ENCODE measurements at regions not wholly inside any gene's neighbourhood (a gene's known extent, or its start where the extent isn't known, plus 50 kb on each side); places are given as distances from the start of the nearest gene placed in this dataset.

DNA sequence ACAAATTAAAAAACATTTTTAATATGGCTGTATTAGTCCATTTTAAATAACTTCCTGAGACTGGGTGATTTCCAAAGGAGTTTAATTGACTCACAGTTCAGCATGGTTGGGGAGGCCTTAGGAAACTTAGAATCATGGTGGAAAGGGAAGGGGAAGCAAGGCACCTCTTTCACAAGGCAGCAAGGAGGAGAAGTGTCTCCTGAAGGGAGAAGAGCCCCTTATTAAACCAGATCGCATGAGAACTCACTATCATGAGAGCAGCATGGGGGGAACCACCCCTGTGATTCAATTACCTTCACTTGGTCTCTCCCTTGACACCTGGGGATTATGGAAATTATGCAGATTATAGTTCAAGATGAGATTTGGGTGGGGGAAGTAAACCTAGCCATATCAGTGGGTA lies 488.6 kb downstream of the ETS1 start:
- no peak for TF ChIP-seq CTCF (IDR thresholded peaks at IDR 0.05)
- ATAC-seq (ENCODE audit: insufficient number of reproducible peaks, low FRiP score, low read depth): no peak
- no peak for DNase-seq (ENCODE audit: low spot score)

DNA sequence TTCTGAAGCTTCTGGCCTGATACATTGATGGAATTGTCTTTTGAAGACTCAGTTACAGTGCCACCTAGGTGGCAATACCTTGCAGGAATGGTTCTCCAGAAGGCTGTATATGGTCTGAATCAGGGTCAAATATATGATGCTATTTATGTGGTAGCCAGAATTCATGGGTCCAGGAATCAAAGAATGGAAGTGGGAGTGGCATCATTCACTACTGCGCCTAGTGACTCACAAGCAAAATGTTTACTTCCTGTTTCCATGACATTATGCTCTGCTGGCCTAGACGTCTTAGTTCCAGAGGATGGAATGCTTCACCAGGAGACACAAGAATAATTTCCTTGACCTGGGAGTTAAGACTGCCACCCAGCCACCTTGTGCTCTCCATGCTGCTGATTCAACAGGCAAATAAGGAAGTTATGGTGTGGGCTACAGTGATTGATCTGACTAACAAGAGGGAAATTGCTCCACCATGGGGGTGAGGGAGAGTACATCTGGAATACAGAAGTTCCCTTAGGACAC lies 491.8 kb downstream of the ETS1 start:
- peak overlapping the region in 1 of 2 donors; percentile 36 for H3K27ac ChIP-seq
- no peak for TF ChIP-seq CTCF (IDR thresholded peaks at IDR 0.05)
- H3K4me3 ChIP-seq: no peak overlapping the region
- no peaks in the 10 kb centered on the region for H3K27me3 ChIP-seq (replicated peaks; ENCODE audit: insufficient read depth)
- no peaks in the 10 kb centered on the region for H3K9me3 ChIP-seq
- DNase-seq (ENCODE audit: low spot score): no peak
- H3K4me1 ChIP-seq (ENCODE audit: control insufficient read depth in 1 of 2, low read depth in 2 of 2): no peaks in the 10 kb centered on the region
- no peaks in the 10 kb centered on the region for H3K36me3 ChIP-seq
- ATAC-seq (ENCODE audit: insufficient number of reproducible peaks, low FRiP score, low read depth): peak; percentile 88

More for the DNA sequence above, 488.6 kb downstream of the ETS1 start:
- no peak overlapping the region for H3K27ac ChIP-seq
- no peaks in the 10 kb centered on the region for H3K9me3 ChIP-seq
- H3K27me3 ChIP-seq (replicated peaks; ENCODE audit: insufficient read depth): no peaks in the 10 kb centered on the region
- H3K4me1 ChIP-seq (ENCODE audit: control insufficient read depth in 1 of 2, low read depth in 2 of 2): no peaks in the 10 kb centered on the region
- H3K36me3 ChIP-seq: no peaks in the 10 kb centered on the region
- H3K4me3 ChIP-seq: no peak overlapping the region

- ATAC-seq (ENCODE audit: insufficient number of reproducible peaks, low FRiP score, low read depth) (no peak), DNase-seq (ENCODE audit: low spot score) (no peak)
- Histone ChIP-seq H3K27me3 (replicated peaks; ENCODE audit: insufficient read depth) (no peaks in the 10 kb centered on the region), H3K36me3 (no peaks in the 10 kb centered on the region), H3K4me1 (ENCODE audit: control insufficient read depth in 1 of 2, low read depth in 2 of 2) (no peaks in the 10 kb centered on the region), H3K27ac (no peak overlapping the region), H3K4me3 (no peak overlapping the region), H3K9me3 (peaks cover 5% of the 10 kb centered on the region)
- TF ChIP-seq CTCF (IDR thresholded peaks at IDR 0.05): no peak
These were observed 493.7 kb downstream of the ETS1 start for GRCh38 chr11:128093689-128094088.

DNA sequence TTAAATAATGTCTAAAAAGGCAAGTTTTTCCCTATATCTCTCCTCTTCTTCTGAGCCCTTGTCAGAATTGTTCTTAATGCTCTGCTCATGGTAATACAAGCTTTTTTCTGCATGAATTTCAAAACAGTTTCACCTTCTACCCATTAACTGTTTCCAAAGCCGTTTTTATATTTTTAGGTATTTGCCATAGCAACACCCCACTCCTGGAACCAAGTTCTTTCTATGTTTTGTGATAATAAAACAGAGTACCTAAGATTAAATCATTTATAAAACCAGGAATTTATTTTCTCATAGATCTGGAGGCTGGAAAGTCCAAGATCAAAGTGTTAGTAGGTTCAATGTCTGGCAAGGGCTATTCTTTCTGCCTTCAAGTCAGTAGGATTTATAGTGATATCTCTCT lies 497.4 kb downstream of the ETS1 start:
- H3K36me3 ChIP-seq: no peaks in the 10 kb centered on the region
- no peak for DNase-seq (ENCODE audit: low spot score)
- no peak for ATAC-seq (ENCODE audit: insufficient number of reproducible peaks, low FRiP score, low read depth)
- TF ChIP-seq CTCF (IDR thresholded peaks at IDR 0.05): no peak
- peaks cover 5% of the 10 kb centered on the region for H3K9me3 ChIP-seq
- H3K27me3 ChIP-seq (replicated peaks; ENCODE audit: insufficient read depth): no peaks in the 10 kb centered on the region
- no peak overlapping the region for H3K4me3 ChIP-seq
- H3K27ac ChIP-seq: no peak overlapping the region
- no peaks in the 10 kb centered on the region for H3K4me1 ChIP-seq (ENCODE audit: control insufficient read depth in 1 of 2, low read depth in 2 of 2)

DNA sequence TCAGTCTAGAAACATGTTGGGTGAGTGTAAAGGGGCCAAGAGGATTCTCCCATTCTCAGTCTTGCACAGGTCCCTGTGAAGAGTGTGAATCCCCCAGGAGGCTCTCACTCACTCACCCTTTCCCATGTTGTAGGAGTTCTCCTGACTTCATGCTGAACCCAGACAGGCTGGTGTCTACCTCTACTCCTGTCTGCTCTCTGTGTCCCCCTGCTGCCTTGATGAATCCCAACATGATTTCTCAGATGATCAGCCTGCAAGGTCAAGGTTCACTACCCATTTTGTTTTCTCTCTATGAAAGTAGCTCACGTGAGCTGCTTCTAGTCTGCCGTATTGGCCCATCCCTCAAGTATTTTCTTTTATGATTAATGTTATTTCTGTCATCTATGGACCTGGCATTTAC lies 500.6 kb downstream of the ETS1 start:
- Histone ChIP-seq H3K9me3 (peaks cover 5% of the 10 kb centered on the region), H3K4me3 (no peak overlapping the region), H3K27me3 (replicated peaks; ENCODE audit: insufficient read depth) (no peaks in the 10 kb centered on the region), H3K27ac (no peak overlapping the region), H3K36me3 (no peaks in the 10 kb centered on the region), H3K4me1 (ENCODE audit: control insufficient read depth in 1 of 2, low read depth in 2 of 2) (no peaks in the 10 kb centered on the region)
- DNase-seq (ENCODE audit: low spot score) (no peak), ATAC-seq (ENCODE audit: insufficient number of reproducible peaks, low FRiP score, low read depth) (no peak)
- no peak for TF ChIP-seq CTCF (IDR thresholded peaks at IDR 0.05)
